ENCODE measurements at regions not wholly inside any gene's neighbourhood (a gene's known extent, or its start where the extent isn't known, plus 50 kb on each side); places are given as distances from the start of the nearest gene placed in this dataset.

- no peaks in the 10 kb centered on the region for H3K9me2 ChIP-seq (ENCODE audit: insufficient read depth, low read length)
- intact Hi-C loops (cut with micrococcal nuclease; ENCODE audit: unreplicated experiment): no loop called here
- no TSS peak for BruUV-seq (replicated peaks)
Observed at GRCh38 chr10:120115959-120116358, 223.4 kb downstream of the SEC23IP start.

DNA sequence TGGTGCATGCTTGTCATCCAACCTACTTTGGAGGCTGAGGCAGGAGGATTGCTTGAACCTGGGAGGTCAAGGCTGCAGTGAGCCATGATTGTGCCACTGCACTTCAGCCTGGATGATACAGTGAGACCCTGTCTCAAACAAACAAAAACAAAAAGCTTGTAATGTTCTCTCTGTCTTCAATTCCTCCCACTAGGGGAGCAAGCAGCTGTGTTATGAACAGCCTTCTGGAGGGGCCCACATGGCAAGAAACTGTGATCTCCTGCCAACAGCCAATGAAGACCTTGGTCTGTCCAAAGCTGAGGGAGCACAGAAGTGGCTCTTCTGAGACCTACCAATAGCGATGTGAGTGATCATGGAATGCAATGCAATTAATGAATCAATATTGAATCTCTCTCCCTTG is 229.2 kb downstream of the SEC23IP start:
- ChIA-PET POLR2A (no interaction called here), CTCF (ENCODE audit: unreplicated experiment) (no interaction called here)
- no TSS peak for BruUV-seq (replicated peaks)

More at GRCh38 chr10:120115959-120116358, 223.4 kb downstream of the SEC23IP start:
- Histone ChIP-seq H3K4me2 (ENCODE audit: low read length) (no peak overlapping the region), H3K79me2 (ENCODE audit: insufficient read depth, low read depth, low read length) (no peaks in the 10 kb centered on the region), H3K4me3 (ENCODE audit: low read depth, low read length, poor library complexity, severe bottlenecking) (no peak overlapping the region), H3K27ac (ENCODE audit: low read depth, low read length, poor library complexity, severe bottlenecking) (no peak overlapping the region), H4K20me1 (ENCODE audit: insufficient read depth, low read length) (no peaks in the 10 kb centered on the region), H2AFZ (ENCODE audit: low read length) (no peak overlapping the region), H3K9me3 (ENCODE audit: low read length) (no peaks in the 10 kb centered on the region), H3K4me1 (ENCODE audit: insufficient read depth, low read length, poor library complexity, severe bottlenecking) (no peaks in the 10 kb centered on the region), H3K36me3 (ENCODE audit: insufficient read depth, low read length) (no peaks in the 10 kb centered on the region)
- CTCF ChIA-PET (ENCODE audit: unreplicated experiment): no interaction called here
- DNase-seq (ENCODE audit: low spot score): no peak
- POLR2A ChIA-PET: no interaction called here
- no peak for TF ChIP-seq CTCF (conservative IDR thresholded peaks at IDR 0.05; ENCODE audit: low read length)
- no peak for TF ChIP-seq EZH2phosphoT487 (IDR thresholded peaks at IDR 0.05; ENCODE audit: borderline replicate concordance, low read depth, low read length)

GRCh38 chr10:120131183-120131582 is 238.7 kb downstream of the SEC23IP start:
- H3K4me2 ChIP-seq (ENCODE audit: low read length): no peak overlapping the region
- H3K4me1 ChIP-seq (ENCODE audit: insufficient read depth, low read length, poor library complexity, severe bottlenecking): no peaks in the 10 kb centered on the region
- no TSS peak for BruUV-seq (replicated peaks)
- H3K79me2 ChIP-seq (ENCODE audit: insufficient read depth, low read depth, low read length): no peaks in the 10 kb centered on the region
- CTCF ChIA-PET (ENCODE audit: unreplicated experiment): no interaction called here
- peak; percentile 3 for DNase-seq (ENCODE audit: low spot score)
- intact Hi-C loops (cut with micrococcal nuclease; ENCODE audit: unreplicated experiment): no loop called here
- no peak overlapping the region for H3K27ac ChIP-seq (ENCODE audit: low read depth, low read length, poor library complexity, severe bottlenecking)
- POLR2A ChIA-PET: no interaction called here
- no peak overlapping the region for H3K4me3 ChIP-seq (ENCODE audit: low read depth, low read length, poor library complexity, severe bottlenecking)
- TF ChIP-seq CTCF (conservative IDR thresholded peaks at IDR 0.05; ENCODE audit: low read length): no peak
- no peak for TF ChIP-seq EZH2phosphoT487 (IDR thresholded peaks at IDR 0.05; ENCODE audit: borderline replicate concordance, low read depth, low read length)
- no peaks in the 10 kb centered on the region for H4K20me1 ChIP-seq (ENCODE audit: insufficient read depth, low read length)
- H3K9me3 ChIP-seq (ENCODE audit: low read length): no peaks in the 10 kb centered on the region
- no peaks in the 10 kb centered on the region for H3K9me2 ChIP-seq (ENCODE audit: insufficient read depth, low read length)
- no peaks in the 10 kb centered on the region for H3K36me3 ChIP-seq (ENCODE audit: insufficient read depth, low read length)
- H2AFZ ChIP-seq (ENCODE audit: low read length): no peak overlapping the region

More for the DNA sequence above, 229.2 kb downstream of the SEC23IP start:
- Histone ChIP-seq H2AFZ (ENCODE audit: low read length) (no peak overlapping the region), H3K79me2 (ENCODE audit: insufficient read depth, low read depth, low read length) (no peaks in the 10 kb centered on the region), H3K27ac (ENCODE audit: low read depth, low read length, poor library complexity, severe bottlenecking) (no peak overlapping the region), H3K36me3 (ENCODE audit: insufficient read depth, low read length) (no peaks in the 10 kb centered on the region), H3K4me2 (ENCODE audit: low read length) (no peak overlapping the region), H3K4me3 (ENCODE audit: low read depth, low read length, poor library complexity, severe bottlenecking) (no peak overlapping the region), H3K4me1 (ENCODE audit: insufficient read depth, low read length, poor library complexity, severe bottlenecking) (no peaks in the 10 kb centered on the region), H3K9me3 (ENCODE audit: low read length) (no peaks in the 10 kb centered on the region), H4K20me1 (ENCODE audit: insufficient read depth, low read length) (no peaks in the 10 kb centered on the region), H3K9me2 (ENCODE audit: insufficient read depth, low read length) (no peaks in the 10 kb centered on the region)
- no peak for DNase-seq (ENCODE audit: low spot score)
- intact Hi-C loops (cut with micrococcal nuclease; ENCODE audit: unreplicated experiment): no loop called here
- TF ChIP-seq EZH2phosphoT487 (IDR thresholded peaks at IDR 0.05; ENCODE audit: borderline replicate concordance, low read depth, low read length) (no peak), CTCF (conservative IDR thresholded peaks at IDR 0.05; ENCODE audit: low read length) (no peak)
